ENCODE measurements at regions not wholly inside any gene's neighbourhood (a gene's known extent, or its start where the extent isn't known, plus 50 kb on each side); places are given as distances from the start of the nearest gene placed in this dataset.

DNA sequence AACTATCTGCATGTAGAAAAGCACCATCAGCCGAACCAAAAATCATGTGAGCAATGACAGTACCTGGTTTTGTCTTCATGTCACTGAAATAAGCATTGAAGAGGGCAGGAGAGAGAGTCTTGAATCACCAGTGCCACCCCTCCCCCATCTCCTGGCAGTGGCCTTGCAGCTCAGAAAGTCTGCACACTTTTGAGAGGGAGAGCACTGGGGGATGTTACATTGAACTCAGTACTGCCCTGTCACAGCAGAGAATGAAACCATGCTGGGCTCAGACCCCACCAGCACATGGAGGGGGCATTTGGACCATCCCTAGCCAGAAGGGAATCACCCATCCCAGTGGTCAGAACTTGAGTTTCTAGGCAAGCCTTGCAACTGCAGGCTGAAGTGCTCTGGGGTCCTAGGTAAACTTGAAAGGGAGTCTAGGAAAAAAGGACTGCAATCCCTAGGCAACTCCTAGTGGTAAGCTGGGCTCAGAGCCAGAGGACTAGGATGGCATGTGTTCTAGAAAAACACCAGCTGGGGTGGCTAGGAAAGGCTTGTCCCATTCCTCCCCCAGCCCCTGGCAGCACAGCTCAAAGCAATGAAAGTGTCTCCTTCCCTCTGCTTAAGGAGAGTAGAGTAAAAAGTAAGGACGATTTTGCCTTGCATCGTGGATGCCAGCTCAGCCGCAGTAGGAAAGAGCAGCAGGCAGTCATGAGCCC is 259.9 kb upstream of the MYT1L start:
- Histone ChIP-seq H3K4me3 (no peak overlapping the region), H3K9ac (ENCODE audit: low read depth in 2 of 2, low read length in 2 of 2) (no peak overlapping the region), H3K9me3 (no peaks in the 10 kb centered on the region), H3K36me3 (no peaks in the 10 kb centered on the region), H3K27ac (no peak overlapping the region), H3K27me3 (no peaks in the 10 kb centered on the region), H3K4me1 (no peaks in the 10 kb centered on the region)
- TF ChIP-seq, protein P1, sequence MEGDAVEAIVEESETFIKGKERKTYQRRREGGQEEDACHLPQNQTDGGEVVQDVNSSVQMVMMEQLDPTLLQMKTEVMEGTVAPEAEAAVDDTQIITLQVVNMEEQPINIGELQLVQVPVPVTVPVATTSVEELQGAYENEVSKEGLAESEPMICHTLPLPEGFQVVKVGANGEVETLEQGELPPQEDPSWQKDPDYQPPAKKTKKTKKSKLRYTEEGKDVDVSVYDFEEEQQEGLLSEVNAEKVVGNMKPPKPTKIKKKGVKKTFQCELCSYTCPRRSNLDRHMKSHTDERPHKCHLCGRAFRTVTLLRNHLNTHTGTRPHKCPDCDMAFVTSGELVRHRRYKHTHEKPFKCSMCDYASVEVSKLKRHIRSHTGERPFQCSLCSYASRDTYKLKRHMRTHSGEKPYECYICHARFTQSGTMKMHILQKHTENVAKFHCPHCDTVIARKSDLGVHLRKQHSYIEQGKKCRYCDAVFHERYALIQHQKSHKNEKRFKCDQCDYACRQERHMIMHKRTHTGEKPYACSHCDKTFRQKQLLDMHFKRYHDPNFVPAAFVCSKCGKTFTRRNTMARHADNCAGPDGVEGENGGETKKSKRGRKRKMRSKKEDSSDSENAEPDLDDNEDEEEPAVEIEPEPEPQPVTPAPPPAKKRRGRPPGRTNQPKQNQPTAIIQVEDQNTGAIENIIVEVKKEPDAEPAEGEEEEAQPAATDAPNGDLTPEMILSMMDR (IDR thresholded peaks at IDR 0.05) = no peak
- intact Hi-C loops (cut with DNase I) = no loop called here
- no peak for DNase-seq

DNA sequence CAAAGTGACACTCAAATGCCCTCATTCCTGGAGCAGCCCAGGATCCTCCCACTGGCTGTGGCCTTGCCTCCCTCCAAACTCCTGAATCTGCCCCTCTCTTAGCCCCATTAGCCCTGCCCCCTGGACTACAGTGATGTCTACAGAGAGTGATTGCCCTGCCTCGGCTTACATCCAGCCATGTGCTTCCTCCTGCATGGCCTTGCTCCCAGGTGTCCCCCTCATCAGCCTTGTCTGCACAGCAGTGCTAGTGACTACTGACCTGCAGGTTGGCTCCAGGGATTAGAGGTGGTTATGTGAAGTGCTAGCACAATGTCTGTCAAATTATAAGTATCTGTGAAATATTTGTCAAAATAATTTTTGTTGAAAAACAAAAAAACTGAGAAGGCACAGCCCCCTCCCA is 259.1 kb upstream of the MYT1L start:
- no peaks in the 10 kb centered on the region for H3K27me3 ChIP-seq
- no peak overlapping the region for H3K9ac ChIP-seq (ENCODE audit: low read depth in 2 of 2, low read length in 2 of 2)
- no peak for DNase-seq
- TF ChIP-seq, protein P1 (IDR thresholded peaks at IDR 0.05) = no peak
- no peaks in the 10 kb centered on the region for H3K36me3 ChIP-seq
- H3K4me1 ChIP-seq = no peaks in the 10 kb centered on the region
- H3K4me3 ChIP-seq = no peak overlapping the region
- H3K9me3 ChIP-seq = no peaks in the 10 kb centered on the region
- intact Hi-C loops (cut with DNase I) = no loop called here
- H3K27ac ChIP-seq = no peak overlapping the region

DNA sequence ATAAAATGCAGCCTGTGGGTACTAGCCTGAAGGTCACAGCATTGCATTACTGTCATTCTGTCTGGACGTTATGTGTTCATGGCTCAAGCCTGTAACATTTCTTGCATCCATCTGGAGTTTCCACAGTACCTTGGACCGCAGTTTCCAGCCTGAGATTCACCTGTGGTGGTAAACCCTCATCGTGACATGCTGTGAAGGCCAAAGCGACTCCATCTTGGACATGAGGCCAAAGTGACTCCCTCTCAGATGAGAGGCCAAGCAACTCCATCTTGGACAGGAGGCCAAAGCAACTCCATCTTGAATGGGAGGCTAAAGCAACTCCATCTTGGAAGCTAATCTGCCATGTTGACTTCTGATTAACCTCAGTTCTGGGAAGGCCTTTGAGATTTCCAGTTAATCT is 257.7 kb upstream of the MYT1L start:
- no peaks in the 10 kb centered on the region for H3K4me1 ChIP-seq
- no peak overlapping the region for H3K27ac ChIP-seq
- no peaks in the 10 kb centered on the region for H3K9me3 ChIP-seq
- H3K9ac ChIP-seq (ENCODE audit: low read depth in 2 of 2, low read length in 2 of 2) = no peak overlapping the region
- DNase-seq = no peak
- H3K36me3 ChIP-seq = no peaks in the 10 kb centered on the region
- TF ChIP-seq, protein P1 (IDR thresholded peaks at IDR 0.05) = no peak
- H3K27me3 ChIP-seq = no peaks in the 10 kb centered on the region
- H3K4me3 ChIP-seq = no peak overlapping the region
- intact Hi-C loops (cut with DNase I) = no loop called here

DNA sequence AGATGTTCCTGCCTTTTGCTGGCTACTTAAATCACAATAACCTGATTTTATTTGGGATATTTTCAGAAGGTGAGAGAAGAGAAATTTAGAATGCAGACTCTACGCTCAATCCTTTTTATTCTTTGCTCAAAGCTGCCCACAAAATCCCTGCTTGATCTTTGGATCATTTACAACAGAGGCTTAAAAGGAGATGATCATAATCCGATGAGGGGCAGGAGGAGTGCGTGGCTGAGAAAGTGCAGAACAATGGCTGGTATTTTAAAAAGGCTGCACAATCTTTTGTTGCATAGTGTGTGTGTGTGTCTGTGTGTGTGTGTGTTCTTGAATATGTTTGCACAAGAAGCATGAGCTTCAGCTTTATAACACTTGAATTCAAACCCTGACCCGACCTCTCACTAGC is 256.3 kb upstream of the MYT1L start:
- H3K27ac ChIP-seq = no peak overlapping the region
- intact Hi-C loops (cut with DNase I) = no loop called here
- no peak overlapping the region for H3K9ac ChIP-seq (ENCODE audit: low read depth in 2 of 2, low read length in 2 of 2)
- no peaks in the 10 kb centered on the region for H3K4me1 ChIP-seq
- H3K27me3 ChIP-seq = no peaks in the 10 kb centered on the region
- no peak for DNase-seq
- H3K36me3 ChIP-seq = no peaks in the 10 kb centered on the region
- no peak overlapping the region for H3K4me3 ChIP-seq
- no peaks in the 10 kb centered on the region for H3K9me3 ChIP-seq
- TF ChIP-seq, protein P1 (IDR thresholded peaks at IDR 0.05) = no peak

DNA sequence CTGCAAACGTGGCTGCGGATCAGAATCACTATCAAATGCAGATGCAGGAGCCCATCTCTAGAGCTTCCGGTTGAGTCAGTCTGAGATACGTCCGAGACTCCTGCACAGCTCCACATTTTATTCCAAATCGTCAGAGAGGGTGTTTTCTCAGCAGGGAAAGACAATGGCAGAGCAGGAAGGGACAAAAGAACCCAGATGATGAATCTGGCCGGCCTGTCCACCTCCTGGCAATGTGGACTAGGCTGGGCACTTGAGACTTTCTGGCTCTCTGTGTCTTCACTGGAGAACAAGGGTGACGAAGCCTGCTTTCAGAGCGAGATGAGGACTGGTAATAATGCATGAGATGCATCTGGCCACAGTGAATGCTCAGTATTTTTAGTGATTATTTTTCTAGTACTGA is 255.9 kb upstream of the MYT1L start:
- TF ChIP-seq, protein P1 (IDR thresholded peaks at IDR 0.05) = no peak
- no peaks in the 10 kb centered on the region for H3K4me1 ChIP-seq
- no peaks in the 10 kb centered on the region for H3K27me3 ChIP-seq
- no peak overlapping the region for H3K4me3 ChIP-seq
- no peak for DNase-seq
- intact Hi-C loops (cut with DNase I) = no loop called here
- no peaks in the 10 kb centered on the region for H3K36me3 ChIP-seq
- H3K9me3 ChIP-seq = no peaks in the 10 kb centered on the region
- no peak overlapping the region for H3K9ac ChIP-seq (ENCODE audit: low read depth in 2 of 2, low read length in 2 of 2)
- H3K27ac ChIP-seq = no peak overlapping the region

All from colonic mucosa (tissue), 4 donors.